GM21526 (cell line): ENCODE measurements at regions not wholly inside any gene's neighbourhood (a gene's known extent, or its start where the extent isn't known, plus 50 kb on each side); places are given as distances from the start of the nearest gene placed in this dataset.

Source experiments
- ATAC-seq: cut with Tn5 transposase; IDR thresholded peaks from one replicate; pipeline ENCODE4 v1.9.1; 2021; ENCODE audit warnings: moderate library complexity; ENCODE audit not compliant: unreplicated experiment, low FRiP score

DNA sequence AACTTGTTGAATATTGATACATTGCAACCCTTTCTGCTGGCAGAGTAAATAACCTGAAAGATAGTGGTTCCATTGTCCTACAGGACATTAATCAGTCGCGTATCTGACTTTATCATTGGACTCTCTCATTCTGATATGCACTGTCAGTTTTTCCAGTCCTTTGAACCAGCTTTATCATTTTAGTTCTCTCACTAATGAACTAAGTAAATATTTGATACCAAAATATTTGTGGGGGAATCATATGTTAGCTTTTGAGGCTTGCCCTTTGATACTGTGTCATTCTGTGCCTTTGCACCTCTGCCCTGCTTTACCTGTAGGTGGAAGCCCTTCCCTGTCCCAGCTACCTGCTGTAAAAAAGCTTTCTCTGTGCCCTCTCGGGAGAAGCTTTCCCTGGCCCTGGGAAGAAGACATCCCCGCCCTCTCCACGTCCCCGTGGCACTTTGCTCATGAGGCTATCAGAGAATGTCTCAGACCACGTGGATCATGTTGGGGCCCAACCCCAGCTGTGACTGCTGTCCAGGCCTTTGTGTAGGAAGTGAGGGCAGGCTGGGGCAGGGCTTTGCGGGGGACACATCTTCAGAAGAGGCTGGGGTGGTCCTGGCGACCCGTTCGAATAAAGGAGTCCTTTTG, 117.8 kb upstream of the NXT1 start:
- no peak for ATAC-seq

DNA sequence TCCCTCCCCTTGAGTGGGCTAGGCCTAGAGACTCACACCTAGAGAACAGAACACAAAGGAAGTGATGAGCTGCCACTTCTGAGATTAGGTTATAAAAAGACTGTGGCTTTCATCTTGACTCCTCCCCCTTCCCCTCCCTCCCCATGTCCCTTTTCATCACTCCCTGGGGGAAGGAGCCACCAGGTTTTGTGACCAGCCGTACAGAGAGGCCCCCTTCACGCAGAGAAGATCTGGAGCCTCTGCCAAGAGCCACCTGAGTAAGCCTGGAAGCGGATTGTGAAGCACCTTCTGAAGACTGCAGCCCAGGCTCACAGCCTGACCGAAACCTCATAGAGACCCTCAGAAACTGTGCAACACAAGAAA, 118.4 kb upstream of the NXT1 start:
- no peak for ATAC-seq

- no peak for ATAC-seq
Measured at GRCh38 chr20:23231561-23232218, 118.9 kb upstream of the NXT1 start.

DNA sequence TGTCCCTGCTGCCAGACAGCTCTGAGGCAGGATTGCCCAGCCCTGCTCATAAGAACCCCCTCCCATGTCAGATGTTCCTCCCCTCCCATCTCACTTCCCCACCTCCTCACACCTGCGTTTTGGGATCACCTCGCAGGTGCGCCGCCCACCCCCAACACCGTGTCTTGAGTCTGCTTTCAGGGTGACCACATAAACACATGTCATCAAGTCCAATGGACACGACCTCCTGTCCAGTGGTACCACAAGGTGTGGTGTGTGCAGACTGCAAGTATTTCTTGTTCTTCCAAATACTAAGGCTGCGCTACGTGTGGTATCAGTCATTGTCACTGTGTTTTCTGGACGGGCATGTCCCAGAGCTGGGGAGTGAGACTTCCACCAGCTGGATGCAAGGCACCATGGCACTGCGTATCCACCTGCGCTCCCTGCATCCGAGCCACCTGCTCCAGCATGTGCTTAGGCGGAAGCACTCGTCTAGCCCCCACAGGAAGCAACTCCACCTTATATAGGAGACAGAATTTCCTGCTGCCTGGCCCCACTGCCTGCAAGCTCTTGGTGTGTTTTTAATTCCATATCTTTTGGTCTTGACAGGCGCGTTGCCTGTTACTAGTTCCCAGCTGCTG, 119.7 kb upstream of the NXT1 start:
- ATAC-seq = no peak

- no peak for ATAC-seq
Measured at GRCh38 chr20:23229989-23230388, 120.6 kb upstream of the NXT1 start.

GRCh38 chr20:23228912-23229311, 121.7 kb upstream of the NXT1 start:
- ATAC-seq = no peak

DNA sequence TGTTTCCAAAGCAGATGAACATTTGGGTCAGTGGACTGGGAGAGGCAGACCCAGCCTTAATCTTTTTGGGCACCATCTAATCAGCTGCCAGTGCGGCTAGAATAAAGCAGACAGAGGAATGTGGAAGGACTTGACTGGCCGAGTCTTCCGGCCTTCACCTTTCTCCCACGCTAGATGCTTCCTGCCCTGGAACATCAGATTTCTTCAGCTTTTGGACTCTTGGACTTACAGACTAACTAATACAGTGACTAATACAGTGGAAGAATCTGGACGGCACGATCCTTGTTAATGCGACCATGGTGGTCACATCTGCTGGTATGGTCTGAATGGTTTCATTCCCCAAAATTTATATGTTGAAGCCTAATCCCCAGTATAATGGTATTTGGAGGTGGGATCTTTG, 122.6 kb upstream of the NXT1 start:
- no peak for ATAC-seq

DNA sequence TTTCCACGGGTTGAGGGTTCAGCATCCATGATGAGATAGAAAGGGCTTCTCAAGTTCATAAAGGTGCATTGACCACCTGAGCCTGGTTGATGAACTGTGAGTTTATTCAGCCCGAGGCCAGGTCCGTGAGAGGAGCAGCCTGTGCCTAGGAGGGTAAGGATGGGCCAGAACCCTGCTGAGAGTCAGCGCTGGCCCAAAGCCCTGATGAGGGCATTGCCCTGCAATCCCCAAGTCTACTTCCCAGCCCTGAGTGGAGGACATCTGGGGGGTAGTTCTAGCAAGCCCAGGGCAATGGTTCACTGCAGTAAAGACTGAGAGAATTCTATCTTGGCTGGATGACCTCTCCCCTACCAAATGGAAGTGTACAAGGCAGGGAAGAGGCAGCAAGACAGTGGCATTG, 123.3 kb upstream of the NXT1 start:
- ATAC-seq = no peak

DNA sequence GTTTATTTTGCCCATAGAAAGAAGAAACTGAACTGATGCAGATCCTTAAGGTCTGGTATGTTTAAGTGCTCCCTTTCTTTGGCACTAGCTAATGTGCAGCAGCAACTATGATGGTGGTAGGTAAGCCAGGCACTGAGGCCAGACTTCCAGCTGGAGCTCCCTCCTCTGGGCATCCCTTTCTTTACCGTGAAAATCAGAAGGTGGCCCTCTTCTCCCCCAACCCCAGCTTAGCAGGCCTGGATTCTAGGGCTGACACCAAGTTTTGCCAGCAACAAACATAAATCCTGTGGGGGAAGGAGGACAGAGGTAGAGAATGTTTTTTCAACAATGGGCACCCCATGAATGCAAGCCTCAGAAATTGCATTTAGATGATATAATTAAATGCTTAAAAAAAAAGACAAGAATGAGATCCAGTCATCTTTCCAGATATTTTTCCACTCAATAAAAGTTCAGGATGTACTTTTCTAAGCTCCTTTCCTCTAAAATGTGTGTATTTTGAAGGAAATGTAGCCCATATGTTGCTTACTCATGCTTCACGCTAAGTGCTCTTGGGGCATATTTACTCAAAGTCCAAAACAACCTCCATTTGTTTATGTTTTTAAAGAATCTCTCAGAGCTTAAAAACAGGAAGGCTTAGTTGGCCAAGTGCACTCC, 123.9 kb upstream of the NXT1 start:
- ATAC-seq = no peak

DNA sequence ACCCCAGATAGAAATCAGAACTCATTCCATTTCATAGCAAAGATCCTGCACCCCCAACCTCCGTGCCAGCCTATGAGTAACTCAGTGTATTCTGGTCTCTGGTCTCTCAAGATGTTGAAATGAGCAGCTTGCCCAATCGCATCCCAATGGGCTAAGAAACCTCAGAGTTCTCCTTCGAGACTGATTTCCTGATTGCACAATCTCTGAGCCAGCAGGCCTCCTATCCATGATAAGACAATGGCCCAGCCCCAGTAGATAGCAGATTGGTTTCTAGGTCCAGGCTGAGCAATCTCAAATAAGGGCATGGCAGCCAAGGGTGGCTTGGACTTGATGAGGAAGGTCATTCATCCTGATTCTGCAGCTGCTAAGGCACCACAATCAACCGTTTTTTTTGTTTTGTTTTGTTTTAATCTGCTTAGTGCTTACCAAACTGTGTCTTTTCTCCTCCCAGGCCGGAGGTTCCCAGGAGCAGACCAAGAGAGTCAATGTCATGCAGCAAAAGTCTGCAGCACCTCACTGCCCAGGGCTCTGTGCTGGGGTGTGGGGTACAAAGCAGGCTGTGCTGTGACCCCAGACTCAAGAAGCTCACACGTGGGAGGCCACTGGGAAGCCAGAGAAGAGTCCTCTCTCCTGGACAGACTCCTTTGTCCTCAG, 125.1 kb upstream of the NXT1 start:
- ATAC-seq = no peak

GRCh38 chr20:23224806-23225205, 125.8 kb upstream of the NXT1 start:
- no peak for ATAC-seq

DNA sequence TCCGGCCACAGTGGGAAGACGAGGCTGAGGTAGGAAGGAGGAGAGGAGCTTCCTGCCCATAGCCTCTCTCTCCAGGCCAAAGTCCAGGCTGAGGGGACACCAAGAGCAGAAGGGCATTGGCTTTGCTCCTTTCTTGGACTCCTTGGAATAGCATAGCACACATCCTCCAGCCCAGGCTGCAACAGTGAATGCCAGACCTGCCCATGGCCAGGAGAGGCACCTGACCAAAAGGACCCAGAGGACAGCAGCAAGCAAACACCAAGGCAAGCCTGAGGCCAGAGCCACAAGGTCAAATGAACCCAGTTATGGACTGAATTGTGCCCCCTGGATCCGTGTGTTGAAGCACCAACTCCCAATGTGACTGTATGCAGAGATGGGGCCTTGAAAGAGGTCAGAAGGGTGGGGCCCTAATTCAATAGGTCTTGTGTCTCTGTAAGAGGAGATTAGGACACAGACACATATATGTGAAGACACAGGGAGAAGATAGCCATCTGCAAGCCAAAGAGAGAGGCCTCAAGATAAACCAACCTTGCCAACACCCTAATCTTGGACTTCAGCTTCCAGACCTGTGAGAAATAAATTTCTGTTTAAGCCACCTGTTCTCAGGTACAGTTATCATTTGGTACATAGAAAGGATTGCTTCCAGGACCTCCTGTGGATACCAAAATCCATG, 126.5 kb upstream of the NXT1 start:
- no peak for ATAC-seq

- no peak for ATAC-seq
Measured at GRCh38 chr20:23222531-23223200, 127.9 kb upstream of the NXT1 start.

DNA sequence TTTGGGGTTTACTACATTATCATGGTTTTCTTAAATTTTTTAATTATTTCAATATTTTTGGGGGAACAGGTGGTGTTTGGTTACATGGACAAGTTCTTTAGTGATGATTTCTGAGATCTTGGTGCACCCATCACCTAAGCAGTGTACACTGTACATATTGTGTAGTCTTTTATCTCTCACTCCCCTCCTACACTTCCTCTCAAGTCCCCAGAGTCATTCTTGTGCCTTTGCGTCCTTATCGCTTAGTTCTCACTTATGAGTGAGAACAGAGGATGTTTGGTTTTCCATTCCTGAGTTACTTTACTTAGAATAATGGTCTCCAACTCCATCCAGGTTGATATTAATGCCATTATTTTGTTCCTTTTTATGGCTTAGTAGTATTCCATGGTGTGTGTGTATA, 130.9 kb upstream of the CD93 start:
- ATAC-seq = no peak

DNA sequence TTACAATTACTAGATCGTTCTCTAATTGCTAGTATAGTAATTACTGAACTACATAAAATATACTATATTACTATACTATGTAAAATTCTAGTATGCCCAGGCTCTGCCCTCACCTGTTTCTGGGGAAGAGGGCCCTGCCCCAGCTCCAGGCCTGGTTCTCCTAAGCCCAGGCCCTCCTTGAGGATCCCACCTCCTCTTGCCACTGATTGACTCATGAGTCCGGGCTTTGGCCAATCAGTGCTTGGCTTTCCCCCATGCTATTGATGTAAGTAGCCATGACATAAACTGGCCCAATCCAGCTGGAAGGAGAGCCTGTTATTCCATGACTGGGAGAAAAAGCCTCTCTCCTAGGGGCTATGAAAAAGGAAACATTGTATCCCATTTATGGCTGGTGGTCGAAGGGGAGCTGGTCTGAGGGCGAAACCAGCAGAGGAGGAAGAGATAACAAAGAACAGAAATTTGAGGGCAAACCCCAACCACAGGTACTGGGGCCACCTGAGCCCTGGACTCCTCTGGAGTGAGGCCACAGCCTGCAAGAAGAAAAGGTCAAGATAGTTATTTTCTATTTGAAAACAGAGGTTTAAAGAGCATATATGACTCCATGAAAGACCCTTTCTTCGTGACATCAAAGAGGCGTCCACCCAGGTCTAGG, 129.3 kb upstream of the CD93 start:
- no peak for ATAC-seq

DNA sequence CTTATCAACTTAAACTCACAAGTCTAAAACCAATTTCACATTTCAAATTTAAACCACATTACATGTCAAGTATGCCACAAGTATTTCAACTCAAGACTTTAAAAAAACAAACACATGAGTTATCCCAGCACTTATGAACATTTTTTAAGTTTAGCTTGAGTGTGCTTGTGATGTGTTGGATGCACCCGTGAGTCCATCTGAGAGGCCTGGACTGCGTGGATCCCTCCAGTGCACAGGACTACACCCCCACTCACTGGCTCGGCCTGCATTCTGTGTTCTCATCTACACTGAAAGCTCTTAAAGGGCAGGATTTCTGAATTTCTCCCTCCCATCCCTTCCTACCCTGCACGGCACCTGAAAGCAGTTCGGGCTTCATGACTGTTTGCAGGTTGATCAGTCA, 128.8 kb upstream of the CD93 start:
- ATAC-seq = no peak

DNA sequence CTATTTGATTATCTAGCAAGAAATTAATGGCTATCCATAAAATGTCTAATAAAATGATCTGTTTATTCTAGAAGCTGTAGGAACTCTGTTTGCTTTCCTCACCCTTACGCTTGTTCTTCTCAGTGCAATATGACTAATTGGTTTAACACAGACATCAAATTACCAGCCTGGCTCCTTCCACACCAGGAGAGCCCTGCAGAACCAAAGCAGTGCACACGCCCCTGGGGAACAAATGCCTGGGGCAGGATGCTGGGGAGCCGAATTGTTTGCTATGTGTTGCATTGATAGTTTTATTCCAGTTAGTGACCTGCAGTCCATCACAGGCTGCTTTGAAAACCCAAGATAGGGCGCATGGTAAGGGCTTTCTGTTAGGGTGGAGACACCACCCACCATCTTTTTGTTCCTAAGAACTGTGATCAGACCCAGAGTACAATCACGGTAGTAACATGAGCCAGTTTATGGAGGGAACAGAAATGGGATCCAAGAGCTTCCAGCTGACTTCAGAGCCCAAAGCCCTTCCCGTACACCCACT, 126.4 kb upstream of the CD93 start:
- ATAC-seq = no peak

- ATAC-seq = no peak
Measured at GRCh38 chr20:23212011-23212410, 125.9 kb upstream of the CD93 start.

GRCh38 chr20:23211164-23211563, 125.0 kb upstream of the CD93 start:
- no peak for ATAC-seq
